T-helper 1 cell treated with Interleukin-12 subunit alpha and Interleukin-12 subunit beta and Interleukin-4 antibody, amounts not matched to agents 30 μg/mL and 1 μg/mL, for 36 hours (primary cell): ENCODE measurements at regions not wholly inside any gene's neighbourhood (a gene's known extent, or its start where the extent isn't known, plus 50 kb on each side); places are given as distances from the start of the nearest gene placed in this dataset.
"Not testable (repeated sequence)": the region's sequence is repeated elsewhere in the genome, so short reads cannot be mapped to it uniquely, and the experiment has no call there.

Source experiments
- H3K27ac Mint-ChIP-seq: one replicate; pipeline ENCODE4 v1.8.0; 2021; ENCODE audit warnings: mild to moderate bottlenecking, mixed read lengths
- H3K27me3 Mint-ChIP-seq: one replicate; pipeline ENCODE4 v1.8.0; 2021; ENCODE audit warnings: low read depth, mixed read lengths
- H3K36me3 Mint-ChIP-seq: one replicate; pipeline ENCODE4 v1.8.0; 2021; ENCODE audit warnings: low read depth, mixed read lengths
- H3K4me1 Mint-ChIP-seq: one replicate; pipeline ENCODE4 v1.8.0; 2021; ENCODE audit warnings: low read depth, mixed read lengths
- H3K4me3 Mint-ChIP-seq: one replicate; pipeline ENCODE4 v1.8.0; 2021; ENCODE audit warnings: mild to moderate bottlenecking, moderate library complexity, mixed read lengths
- H3K9me3 Mint-ChIP-seq: one replicate; pipeline ENCODE4 v1.8.0; 2021; ENCODE audit warnings: mixed read lengths

GRCh38 chr10:65275296-65275695 is 1650.5 kb upstream of the LRRTM3 start:
- H3K9me3 Mint-ChIP-seq, result peaks cover 11% of the 10 kb centered on the region

DNA sequence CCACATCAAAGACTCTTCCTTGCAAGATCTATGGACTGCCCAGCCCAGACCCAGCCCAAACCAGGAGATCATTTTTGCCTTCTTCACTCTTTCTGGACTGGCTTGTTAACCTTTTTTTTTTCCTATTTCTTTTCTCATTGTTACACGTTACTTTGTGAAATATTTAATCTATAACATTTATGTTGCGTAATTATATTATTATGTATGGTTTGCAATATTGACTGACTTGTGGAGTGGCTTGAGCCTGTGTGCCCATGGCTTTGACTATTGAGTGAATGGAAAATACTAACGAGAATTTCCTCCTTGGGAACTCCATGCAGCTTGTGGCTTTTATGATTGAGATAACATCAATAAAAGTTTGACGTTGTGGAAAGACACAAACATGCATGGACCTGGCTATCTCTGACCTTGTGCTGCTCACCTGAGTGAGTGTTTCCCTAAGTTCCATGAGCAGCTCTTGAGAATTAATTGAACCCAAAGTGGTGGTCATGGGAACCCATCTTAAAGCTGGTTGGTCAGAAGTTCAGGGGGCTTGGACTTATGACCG is 1641.3 kb upstream of the LRRTM3 start:
- Mint-ChIP-seq H3K27ac (no peak overlapping the region), H3K9me3 (peaks cover 5% of the 10 kb centered on the region), H3K4me3 (no peak overlapping the region), H3K36me3 (no peaks in the 10 kb centered on the region), H3K27me3 (no peaks in the 10 kb centered on the region), H3K4me1 (no peaks in the 10 kb centered on the region)

More at GRCh38 chr10:65275296-65275695, 1650.5 kb upstream of the LRRTM3 start:
- Mint-ChIP-seq H3K27me3 (no peaks in the 10 kb centered on the region), H3K36me3 (no peaks in the 10 kb centered on the region), H3K27ac (no peak overlapping the region), H3K4me1 (no peaks in the 10 kb centered on the region), H3K4me3 (no peak overlapping the region)

- not testable (repeated sequence) for H3K27me3 Mint-ChIP-seq, H3K27ac Mint-ChIP-seq, H3K4me3 Mint-ChIP-seq, H3K9me3 Mint-ChIP-seq, H3K4me1 Mint-ChIP-seq, H3K36me3 Mint-ChIP-seq
Measured at GRCh38 chr10:65285726-65286125, 1640.1 kb upstream of the LRRTM3 start.

DNA sequence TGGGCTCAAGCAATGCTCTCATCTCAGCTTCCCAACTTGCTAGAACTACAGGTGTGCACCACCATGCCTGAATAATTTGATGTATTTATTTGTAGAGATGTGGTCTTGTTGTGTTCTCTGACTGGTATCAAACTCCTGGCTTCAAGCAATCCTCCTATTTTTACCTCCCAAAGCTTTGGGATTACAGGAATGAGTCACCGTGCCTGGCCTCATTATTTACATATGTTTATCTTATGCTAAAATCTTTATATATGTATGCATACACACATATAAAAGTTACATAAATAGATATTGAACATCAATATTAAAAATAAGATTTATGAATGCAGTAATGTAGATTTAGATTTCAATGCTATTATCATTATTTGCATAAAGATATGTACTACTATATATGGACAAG is 1634.5 kb upstream of the LRRTM3 start:
- no peak overlapping the region for H3K27ac Mint-ChIP-seq
- no peaks in the 10 kb centered on the region for H3K27me3 Mint-ChIP-seq
- no peaks in the 10 kb centered on the region for H3K36me3 Mint-ChIP-seq
- H3K4me3 Mint-ChIP-seq, result no peak overlapping the region
- H3K9me3 Mint-ChIP-seq, result no peaks in the 10 kb centered on the region
- H3K4me1 Mint-ChIP-seq, result no peaks in the 10 kb centered on the region

GRCh38 chr10:65292551-65292950 is 1633.3 kb upstream of the LRRTM3 start:
- H3K9me3 Mint-ChIP-seq, result no peaks in the 10 kb centered on the region
- no peak overlapping the region for H3K27ac Mint-ChIP-seq
- H3K36me3 Mint-ChIP-seq, result no peaks in the 10 kb centered on the region
- no peak overlapping the region for H3K4me3 Mint-ChIP-seq
- no peaks in the 10 kb centered on the region for H3K27me3 Mint-ChIP-seq
- no peaks in the 10 kb centered on the region for H3K4me1 Mint-ChIP-seq

DNA sequence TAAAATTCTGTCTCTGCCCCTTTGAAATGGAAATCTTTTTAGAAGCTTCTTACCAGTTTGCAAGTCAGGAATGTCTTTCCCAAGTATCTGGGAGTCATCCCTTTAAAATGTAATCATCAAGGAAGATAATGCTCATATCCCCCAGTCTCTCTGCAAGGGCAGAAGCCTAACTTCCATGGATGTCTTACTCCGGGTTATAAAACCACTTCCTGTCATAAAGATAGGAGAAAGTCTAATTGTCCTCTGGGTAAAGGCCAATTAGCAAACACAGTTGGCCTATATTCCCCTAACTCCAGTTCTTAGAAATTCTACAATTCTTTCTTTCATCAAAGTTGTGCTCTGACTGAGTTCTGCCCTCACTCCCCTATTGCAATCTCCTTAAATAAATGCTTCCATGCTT is 1631.5 kb upstream of the LRRTM3 start:
- H3K4me1 Mint-ChIP-seq, result no peaks in the 10 kb centered on the region
- H3K27me3 Mint-ChIP-seq, result no peaks in the 10 kb centered on the region
- H3K27ac Mint-ChIP-seq, result no peak overlapping the region
- H3K36me3 Mint-ChIP-seq, result no peaks in the 10 kb centered on the region
- H3K9me3 Mint-ChIP-seq, result no peaks in the 10 kb centered on the region
- H3K4me3 Mint-ChIP-seq, result no peak overlapping the region

GRCh38 chr10:65301181-65301580 is 1624.7 kb upstream of the LRRTM3 start:
- no peak overlapping the region for H3K27ac Mint-ChIP-seq
- no peaks in the 10 kb centered on the region for H3K27me3 Mint-ChIP-seq
- no peaks in the 10 kb centered on the region for H3K4me1 Mint-ChIP-seq
- H3K4me3 Mint-ChIP-seq, result no peak overlapping the region
- no peaks in the 10 kb centered on the region for H3K9me3 Mint-ChIP-seq
- H3K36me3 Mint-ChIP-seq, result no peaks in the 10 kb centered on the region

GRCh38 chr10:65306201-65306600 is 1619.6 kb upstream of the LRRTM3 start:
- Mint-ChIP-seq H3K27ac (no peak overlapping the region), H3K27me3 (no peaks in the 10 kb centered on the region), H3K4me1 (no peaks in the 10 kb centered on the region), H3K36me3 (no peaks in the 10 kb centered on the region), H3K9me3 (no peaks in the 10 kb centered on the region), H3K4me3 (no peak overlapping the region)

DNA sequence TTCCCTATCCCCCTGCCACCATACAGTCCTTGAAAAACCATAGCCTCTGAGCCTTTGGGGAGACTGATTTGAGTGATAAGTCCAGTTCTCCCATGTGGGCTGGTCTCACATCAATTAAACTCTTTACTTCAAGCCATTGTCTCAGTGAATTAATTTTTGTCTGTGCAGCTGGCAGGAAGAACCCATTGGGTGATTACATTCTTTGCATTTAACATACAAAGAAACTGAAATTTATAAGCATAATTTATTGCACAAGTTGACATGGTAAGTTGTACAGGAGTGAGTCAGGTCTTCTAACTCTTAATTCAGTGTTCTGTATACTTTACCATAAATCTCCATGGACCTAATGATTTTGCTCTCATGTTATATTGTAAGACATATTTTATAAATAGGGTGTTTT is 1613.0 kb upstream of the LRRTM3 start:
- H3K4me1 Mint-ChIP-seq, result no peaks in the 10 kb centered on the region
- no peak overlapping the region for H3K27ac Mint-ChIP-seq
- no peaks in the 10 kb centered on the region for H3K36me3 Mint-ChIP-seq
- no peak overlapping the region for H3K4me3 Mint-ChIP-seq
- H3K9me3 Mint-ChIP-seq, result no peaks in the 10 kb centered on the region
- no peaks in the 10 kb centered on the region for H3K27me3 Mint-ChIP-seq

DNA sequence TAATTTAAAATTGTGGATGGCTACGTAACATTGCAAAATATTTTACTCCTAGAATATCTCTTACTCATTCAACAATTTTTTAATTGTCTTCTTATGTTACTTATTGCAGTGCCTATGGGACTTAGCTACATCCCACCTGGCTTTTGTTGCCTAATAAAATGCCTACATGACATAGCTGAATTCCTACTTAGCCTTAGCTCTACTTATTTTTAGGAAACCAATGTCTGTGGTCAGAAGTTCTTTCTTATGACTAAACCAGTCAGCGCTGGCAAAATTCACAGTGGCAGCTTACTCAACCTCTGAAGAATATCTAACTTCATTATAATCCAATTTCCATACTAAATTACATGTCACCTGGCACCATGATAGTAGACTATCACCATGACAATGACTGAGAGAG is 1612.4 kb upstream of the LRRTM3 start:
- Mint-ChIP-seq H3K4me3 (no peak overlapping the region), H3K27ac (no peak overlapping the region), H3K9me3 (no peaks in the 10 kb centered on the region), H3K4me1 (no peaks in the 10 kb centered on the region), H3K36me3 (no peaks in the 10 kb centered on the region), H3K27me3 (no peaks in the 10 kb centered on the region)

DNA sequence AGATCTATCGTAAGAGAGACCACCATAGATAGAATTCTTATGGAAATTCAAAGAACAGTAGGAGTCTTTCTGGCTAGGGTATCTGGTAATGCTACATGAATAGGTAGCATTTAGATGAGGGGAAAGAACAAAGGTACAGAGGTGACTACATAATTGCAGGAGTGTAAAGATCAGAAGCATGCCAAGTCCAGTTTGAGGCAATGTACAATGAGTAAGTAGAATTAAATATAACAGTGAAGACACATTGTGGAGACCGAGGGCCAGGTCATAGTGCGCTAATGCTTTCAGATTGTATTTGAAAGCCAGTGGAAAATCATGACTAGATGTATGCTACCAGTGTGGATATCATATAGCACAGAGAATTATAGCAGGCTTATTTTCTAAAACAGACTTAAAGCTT is 1611.6 kb upstream of the LRRTM3 start:
- H3K4me1 Mint-ChIP-seq, result no peaks in the 10 kb centered on the region
- no peaks in the 10 kb centered on the region for H3K9me3 Mint-ChIP-seq
- H3K27ac Mint-ChIP-seq, result no peak overlapping the region
- H3K27me3 Mint-ChIP-seq, result no peaks in the 10 kb centered on the region
- no peaks in the 10 kb centered on the region for H3K36me3 Mint-ChIP-seq
- no peak overlapping the region for H3K4me3 Mint-ChIP-seq

DNA sequence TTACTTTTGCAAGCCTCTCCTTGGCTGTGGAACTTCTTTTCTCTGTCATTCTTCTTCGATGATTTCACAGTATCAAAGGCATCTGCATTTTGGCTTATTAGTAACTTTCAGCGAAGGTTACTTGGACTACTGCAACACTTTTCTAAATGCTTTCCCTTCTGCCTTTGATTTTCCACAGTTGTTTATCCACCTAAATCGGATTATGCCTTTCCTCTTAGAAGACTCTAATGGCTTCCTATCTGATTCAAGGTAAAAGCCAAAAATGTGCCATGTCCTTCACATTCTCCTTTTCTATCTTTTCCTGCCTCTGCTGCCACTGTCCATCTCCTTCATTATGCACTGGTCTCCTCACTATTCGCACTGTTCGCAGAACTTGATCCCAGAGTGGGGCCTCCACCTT is 1606.3 kb upstream of the LRRTM3 start:
- H3K36me3 Mint-ChIP-seq, result no peaks in the 10 kb centered on the region
- H3K9me3 Mint-ChIP-seq, result no peaks in the 10 kb centered on the region
- H3K27ac Mint-ChIP-seq, result no peak overlapping the region

GRCh38 chr10:65320236-65321026 is 1605.4 kb upstream of the LRRTM3 start:
- Mint-ChIP-seq H3K36me3 (no peaks in the 10 kb centered on the region), H3K27me3 (no peaks in the 10 kb centered on the region), H3K9me3 (no peaks in the 10 kb centered on the region), H3K4me3 (no peak overlapping the region), H3K27ac (no peak overlapping the region), H3K4me1 (no peaks in the 10 kb centered on the region)

More for the DNA sequence above, 1606.3 kb upstream of the LRRTM3 start:
- no peak overlapping the region for H3K4me3 Mint-ChIP-seq
- H3K27me3 Mint-ChIP-seq, result no peaks in the 10 kb centered on the region
- no peaks in the 10 kb centered on the region for H3K4me1 Mint-ChIP-seq

DNA sequence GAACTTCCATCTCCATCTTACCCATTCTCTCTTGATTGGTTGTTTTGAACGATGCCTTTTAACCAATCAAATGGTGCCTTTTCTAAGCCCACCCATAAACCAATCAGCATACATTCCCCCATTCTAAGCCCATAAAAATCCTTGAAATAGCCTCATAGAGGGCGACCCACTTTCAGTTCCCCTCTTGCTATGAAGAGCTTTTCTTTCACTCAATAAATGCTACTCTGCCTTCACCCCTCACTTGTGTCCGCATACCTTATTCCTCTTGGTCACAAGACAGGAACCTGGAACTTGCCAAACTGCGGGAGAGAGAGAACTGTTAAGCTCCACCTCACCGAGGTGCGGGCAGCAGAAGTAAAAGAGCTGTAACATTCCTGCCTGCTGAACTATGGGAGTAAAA is 1602.0 kb upstream of the LRRTM3 start:
- no peak overlapping the region for H3K4me3 Mint-ChIP-seq
- H3K27me3 Mint-ChIP-seq, result no peaks in the 10 kb centered on the region
- no peaks in the 10 kb centered on the region for H3K36me3 Mint-ChIP-seq
- H3K9me3 Mint-ChIP-seq, result no peaks in the 10 kb centered on the region
- no peak overlapping the region for H3K27ac Mint-ChIP-seq
- H3K4me1 Mint-ChIP-seq, result no peaks in the 10 kb centered on the region

- Mint-ChIP-seq H3K4me1 (no peaks in the 10 kb centered on the region), H3K4me3 (no peak overlapping the region), H3K27me3 (no peaks in the 10 kb centered on the region), H3K36me3 (no peaks in the 10 kb centered on the region), H3K9me3 (no peaks in the 10 kb centered on the region), H3K27ac (no peak overlapping the region)
Measured at GRCh38 chr10:65325913-65326312, 1599.9 kb upstream of the LRRTM3 start.
